BLaER1 (cell line): ENCODE measurements at regions not wholly inside any gene's neighbourhood (a gene's known extent, or its start where the extent isn't known, plus 50 kb on each side); places are given as distances from the start of the nearest gene placed in this dataset.

Experiments used
- H3K27ac ChIP-seq: shearing (Covaris generic); formaldehyde crosslinking; 2 replicates; pipeline ENCODE4 v1.8.1; 2022
- H3K27me3 ChIP-seq: shearing (Covaris generic); formaldehyde crosslinking; 2 replicates; pipeline ENCODE4 v1.8.1; 2022
- H3K36me3 ChIP-seq: shearing (Covaris generic); formaldehyde crosslinking; 2 replicates; pipeline ENCODE4 v1.8.1; 2022
- H3K4me1 ChIP-seq: shearing (Covaris generic); formaldehyde crosslinking; 2 replicates; pipeline ENCODE4 v1.8.1; 2022
- H3K4me2 ChIP-seq: shearing (Covaris generic); formaldehyde crosslinking; 2 replicates; pipeline ENCODE4 v1.8.1; 2022
- H3K4me3 ChIP-seq: shearing (Covaris generic); formaldehyde crosslinking; 2 replicates; pipeline ENCODE4 v1.8.1; 2022
- H3K9ac ChIP-seq: shearing (Covaris generic); formaldehyde crosslinking; 2 replicates; pipeline ENCODE4 v1.8.1; 2022
- H3K9me3 ChIP-seq: shearing (Covaris generic); formaldehyde crosslinking; 2 replicates; pipeline ENCODE4 v1.8.1; 2022
- H4K20me1 ChIP-seq: shearing (Covaris generic); formaldehyde crosslinking; 2 replicates; pipeline ENCODE4 v1.8.1; 2022
- Cebpa-rat ChIP-seq: shearing (Covaris generic); IDR thresholded peaks from 2 replicates; pipeline ENCODE4 v1.8.1; 2022

GRCh38 chr3:115322901-115323300 is 175.8 kb upstream of the ZBTB20 start:
- no peak overlapping the region for H3K4me3 ChIP-seq

GRCh38 chr3:115323380-115323779 is 176.3 kb upstream of the ZBTB20 start:
- Histone ChIP-seq H3K27ac (no peak overlapping the region), H3K4me1 (no peaks in the 10 kb centered on the region), H3K9me3 (no peaks in the 10 kb centered on the region), H3K9ac (no peak overlapping the region), H3K4me2 (no peak overlapping the region), H3K27me3 (no peaks in the 10 kb centered on the region), H3K36me3 (no peaks in the 10 kb centered on the region), H4K20me1 (no peaks in the 10 kb centered on the region), H3K4me3 (no peak overlapping the region)
- no peak for TF ChIP-seq Cebpa-rat

More at GRCh38 chr3:115322901-115323300, 175.8 kb upstream of the ZBTB20 start:
- no peak for TF ChIP-seq Cebpa-rat
- no peak overlapping the region for H3K27ac ChIP-seq
- H3K9ac ChIP-seq = no peak overlapping the region
- H3K36me3 ChIP-seq = no peaks in the 10 kb centered on the region
- no peaks in the 10 kb centered on the region for H3K27me3 ChIP-seq
- no peaks in the 10 kb centered on the region for H4K20me1 ChIP-seq
- H3K9me3 ChIP-seq = no peaks in the 10 kb centered on the region
- H3K4me2 ChIP-seq = no peak overlapping the region
- no peaks in the 10 kb centered on the region for H3K4me1 ChIP-seq

GRCh38 chr3:115324056-115324455 is 177.0 kb upstream of the ZBTB20 start:
- no peak overlapping the region for H3K9ac ChIP-seq
- H4K20me1 ChIP-seq = no peaks in the 10 kb centered on the region
- no peaks in the 10 kb centered on the region for H3K4me1 ChIP-seq
- H3K9me3 ChIP-seq = no peaks in the 10 kb centered on the region
- H3K27ac ChIP-seq = no peak overlapping the region
- H3K36me3 ChIP-seq = no peaks in the 10 kb centered on the region
- no peak for TF ChIP-seq Cebpa-rat
- no peaks in the 10 kb centered on the region for H3K27me3 ChIP-seq
- no peak overlapping the region for H3K4me3 ChIP-seq
- no peak overlapping the region for H3K4me2 ChIP-seq

GRCh38 chr3:115325539-115325938 is 178.5 kb upstream of the ZBTB20 start:
- H4K20me1 ChIP-seq = no peaks in the 10 kb centered on the region
- no peak for TF ChIP-seq Cebpa-rat
- no peak overlapping the region for H3K9ac ChIP-seq
- H3K4me2 ChIP-seq = no peak overlapping the region
- H3K4me1 ChIP-seq = no peaks in the 10 kb centered on the region
- H3K4me3 ChIP-seq = no peak overlapping the region
- no peaks in the 10 kb centered on the region for H3K36me3 ChIP-seq
- H3K27me3 ChIP-seq = no peaks in the 10 kb centered on the region
- no peak overlapping the region for H3K27ac ChIP-seq
- H3K9me3 ChIP-seq = no peaks in the 10 kb centered on the region

GRCh38 chr3:115330430-115330829 is 183.3 kb upstream of the ZBTB20 start:
- no peaks in the 10 kb centered on the region for H3K27me3 ChIP-seq
- H3K4me2 ChIP-seq = no peak overlapping the region
- H3K9me3 ChIP-seq = no peaks in the 10 kb centered on the region
- H3K36me3 ChIP-seq = no peaks in the 10 kb centered on the region
- no peak overlapping the region for H3K27ac ChIP-seq
- H3K4me3 ChIP-seq = no peak overlapping the region
- no peaks in the 10 kb centered on the region for H3K4me1 ChIP-seq
- H3K9ac ChIP-seq = no peak overlapping the region
- TF ChIP-seq Cebpa-rat = no peak
- H4K20me1 ChIP-seq = no peaks in the 10 kb centered on the region

- Histone ChIP-seq H3K27ac (no peak overlapping the region), H3K4me1 (no peaks in the 10 kb centered on the region), H3K9ac (no peak overlapping the region), H3K4me2 (no peak overlapping the region), H3K36me3 (no peaks in the 10 kb centered on the region), H3K4me3 (no peak overlapping the region), H3K27me3 (no peaks in the 10 kb centered on the region), H4K20me1 (no peaks in the 10 kb centered on the region), H3K9me3 (no peaks in the 10 kb centered on the region)
- no peak for TF ChIP-seq Cebpa-rat
Observed at GRCh38 chr3:115332998-115333397, 185.9 kb upstream of the ZBTB20 start.

- Histone ChIP-seq H3K27me3 (no peaks in the 10 kb centered on the region), H3K9ac (no peak overlapping the region), H3K27ac (no peak overlapping the region), H3K4me3 (no peak overlapping the region), H3K36me3 (no peaks in the 10 kb centered on the region), H3K9me3 (no peaks in the 10 kb centered on the region), H3K4me1 (no peaks in the 10 kb centered on the region), H3K4me2 (no peak overlapping the region), H4K20me1 (no peaks in the 10 kb centered on the region)
- no peak for TF ChIP-seq Cebpa-rat
Observed at GRCh38 chr3:115336836-115337235, 189.7 kb upstream of the ZBTB20 start.

GRCh38 chr3:115340586-115340985 is 193.5 kb upstream of the ZBTB20 start:
- no peak for TF ChIP-seq Cebpa-rat
- no peak overlapping the region for H3K27ac ChIP-seq
- no peaks in the 10 kb centered on the region for H3K9me3 ChIP-seq

GRCh38 chr3:115341208-115341607 is 194.1 kb upstream of the ZBTB20 start:
- Histone ChIP-seq H4K20me1 (no peaks in the 10 kb centered on the region), H3K27me3 (no peaks in the 10 kb centered on the region), H3K27ac (no peak overlapping the region), H3K36me3 (no peaks in the 10 kb centered on the region), H3K9me3 (no peaks in the 10 kb centered on the region), H3K4me3 (no peak overlapping the region), H3K4me1 (no peaks in the 10 kb centered on the region), H3K4me2 (no peak overlapping the region), H3K9ac (no peak overlapping the region)
- no peak for TF ChIP-seq Cebpa-rat

More at GRCh38 chr3:115340586-115340985, 193.5 kb upstream of the ZBTB20 start:
- Histone ChIP-seq H3K36me3 (no peaks in the 10 kb centered on the region), H3K27me3 (no peaks in the 10 kb centered on the region), H3K4me1 (no peaks in the 10 kb centered on the region), H3K4me3 (no peak overlapping the region), H3K9ac (no peak overlapping the region), H3K4me2 (no peak overlapping the region), H4K20me1 (no peaks in the 10 kb centered on the region)

GRCh38 chr3:115347737-115348136 is 200.6 kb upstream of the ZBTB20 start:
- TF ChIP-seq Cebpa-rat = no peak
- Histone ChIP-seq H3K9ac (no peak overlapping the region), H3K36me3 (no peaks in the 10 kb centered on the region), H3K27me3 (no peaks in the 10 kb centered on the region), H4K20me1 (no peaks in the 10 kb centered on the region), H3K4me1 (no peaks in the 10 kb centered on the region), H3K4me3 (no peak overlapping the region), H3K4me2 (no peak overlapping the region), H3K9me3 (no peaks in the 10 kb centered on the region), H3K27ac (no peak overlapping the region)

- Histone ChIP-seq H3K27me3 (no peaks in the 10 kb centered on the region), H3K36me3 (no peaks in the 10 kb centered on the region), H3K4me3 (no peak overlapping the region), H4K20me1 (no peaks in the 10 kb centered on the region), H3K27ac (no peak overlapping the region), H3K9ac (no peak overlapping the region), H3K4me2 (no peak overlapping the region), H3K9me3 (no peaks in the 10 kb centered on the region), H3K4me1 (no peaks in the 10 kb centered on the region)
- no peak for TF ChIP-seq Cebpa-rat
Observed at GRCh38 chr3:115348412-115348811, 201.3 kb upstream of the ZBTB20 start.
